ENCODE measurements at regions not wholly inside any gene's neighbourhood (a gene's known extent, or its start where the extent isn't known, plus 50 kb on each side); places are given as distances from the start of the nearest gene placed in this dataset.
"Not testable (repeated sequence)": the region's sequence is repeated elsewhere in the genome, so short reads cannot be mapped to it uniquely, and the experiment has no call there.

DNA sequence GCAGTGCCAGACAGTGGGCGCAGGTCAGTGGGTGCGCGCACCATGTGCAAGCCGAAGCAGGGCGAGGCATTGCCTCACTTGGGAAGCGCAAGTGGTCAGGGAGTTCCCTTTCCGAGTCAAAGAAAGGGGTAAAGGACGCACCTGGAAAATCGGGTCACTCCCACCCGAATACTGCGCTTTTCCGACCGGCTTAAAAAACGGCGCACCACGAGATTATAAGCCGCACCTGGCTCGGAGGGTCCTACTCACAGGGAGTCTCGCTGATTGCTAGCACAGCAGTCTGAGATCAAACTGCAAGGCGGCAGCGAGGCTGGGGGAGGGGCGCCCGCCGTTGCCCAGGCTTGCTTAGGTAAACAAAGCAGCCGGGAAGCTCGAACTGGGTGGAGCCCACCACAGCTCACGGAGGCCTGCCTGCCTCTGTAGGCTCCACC, 77.9 kb downstream of the NR4A2 start:
- DNase-seq (ENCODE audit: low read depth in 2 of 2): not testable (repeated sequence)

GRCh38 chr2:156253765-156254164, 78.8 kb downstream of the NR4A2 start:
- DNase-seq (ENCODE audit: low read depth in 2 of 2): no peak

- DNase-seq (ENCODE audit: low read depth in 2 of 2): no peak
These were observed 89.6 kb downstream of the NR4A2 start for GRCh38 chr2:156242874-156243273.

DNA sequence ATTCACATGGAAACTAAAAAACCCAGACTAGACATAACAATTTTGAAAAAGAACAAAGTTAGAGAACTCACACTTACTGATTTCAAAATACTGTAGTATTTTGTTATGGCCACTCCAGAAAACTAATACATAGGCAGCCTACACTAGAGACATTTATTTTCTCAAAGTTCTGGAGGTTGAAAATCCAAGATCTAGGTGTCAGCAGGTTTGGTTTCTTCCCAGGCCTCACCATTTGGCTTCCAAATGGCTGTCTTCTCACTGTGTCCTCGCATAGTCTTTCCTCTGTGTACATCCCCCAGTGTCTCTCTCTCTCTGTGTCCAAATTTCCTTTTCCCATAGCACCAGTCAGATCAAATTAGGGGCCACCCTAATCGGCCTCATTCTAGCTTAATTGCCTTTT, 95.0 kb downstream of the NR4A2 start:
- DNase-seq (ENCODE audit: low read depth in 2 of 2): no peak

DNA sequence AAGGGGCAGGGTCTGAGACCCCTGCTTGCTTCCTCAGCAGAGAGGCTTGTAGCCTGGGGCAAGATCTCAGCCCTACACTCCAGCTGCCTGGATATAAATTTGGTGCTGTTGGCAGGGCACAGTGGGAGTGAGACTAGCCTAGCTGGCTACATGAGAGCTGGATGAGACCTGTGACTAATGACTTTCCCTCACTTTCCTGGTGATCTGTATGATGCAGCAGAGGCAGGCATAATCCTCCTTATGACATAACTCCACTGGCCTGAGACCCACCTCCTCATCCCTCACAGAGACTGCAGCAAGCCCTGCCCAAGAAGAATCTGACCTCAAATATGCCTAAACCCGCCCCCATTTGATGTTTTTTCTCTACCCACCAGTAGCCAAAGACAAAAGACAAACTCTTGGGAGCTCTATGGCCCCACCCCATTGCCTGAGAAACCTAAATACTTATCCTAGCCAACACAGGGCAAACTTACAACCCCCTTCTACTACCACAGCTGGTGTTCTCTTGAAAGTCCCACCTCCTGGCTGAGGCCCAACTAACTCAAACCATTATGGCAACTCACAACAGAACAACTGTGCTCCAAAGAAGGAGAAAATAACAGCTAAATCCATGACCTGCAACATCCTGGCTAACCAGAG, 102.7 kb downstream of the NR4A2 start:
- no peak for DNase-seq (ENCODE audit: low read depth in 2 of 2)

DNA sequence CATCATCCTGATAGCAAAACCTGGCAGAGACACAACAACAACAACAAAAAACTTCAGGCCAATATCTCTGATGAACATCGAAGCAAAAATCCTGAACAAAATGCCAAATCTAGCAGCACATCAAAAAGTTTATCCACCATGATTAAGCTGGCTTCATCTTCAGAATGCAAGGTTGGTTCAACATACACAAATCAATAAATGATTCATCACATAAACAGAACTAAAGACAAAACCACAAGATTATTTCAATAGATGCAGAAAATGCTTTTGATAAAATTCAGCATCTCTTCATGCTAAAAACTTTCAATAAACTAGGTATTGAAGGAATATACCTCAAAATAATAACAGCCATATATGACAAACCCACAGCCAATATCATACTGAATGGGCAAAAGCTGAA, 109.2 kb downstream of the NR4A2 start:
- DNase-seq (ENCODE audit: low read depth in 2 of 2): not testable (repeated sequence)

GRCh38 chr2:156221703-156222102, 110.8 kb downstream of the NR4A2 start:
- no peak for DNase-seq (ENCODE audit: low read depth in 2 of 2)

DNA sequence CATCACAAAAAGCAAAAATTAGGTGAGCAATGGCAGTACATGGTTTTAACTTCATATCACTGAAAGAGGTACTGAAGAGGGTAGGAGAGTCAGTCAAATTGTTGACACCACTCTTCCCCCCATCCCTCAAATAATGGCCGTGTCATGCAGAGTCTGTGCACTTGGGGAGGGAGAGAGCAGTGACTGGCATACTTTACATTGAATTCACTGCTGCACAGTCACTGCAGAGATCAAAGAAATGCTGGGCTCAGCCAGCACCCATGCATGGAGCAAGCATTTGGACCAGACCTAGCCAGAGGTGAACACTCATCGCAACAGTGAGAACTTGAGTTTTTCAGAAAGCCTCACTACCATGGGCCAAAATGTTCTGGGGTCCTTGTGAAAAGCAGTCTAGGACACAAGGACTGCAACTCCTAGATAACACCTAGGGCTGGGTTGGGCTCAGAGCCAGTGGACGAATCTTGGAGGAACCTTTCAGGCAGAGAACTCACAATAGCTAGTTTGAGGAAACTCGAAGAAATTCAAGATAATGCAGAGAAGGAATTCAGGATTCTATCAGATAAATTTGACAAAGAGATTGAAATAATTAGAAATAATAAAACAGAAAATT, 112.9 kb downstream of the NR4A2 start:
- DNase-seq (ENCODE audit: low read depth in 2 of 2): no peak

DNA sequence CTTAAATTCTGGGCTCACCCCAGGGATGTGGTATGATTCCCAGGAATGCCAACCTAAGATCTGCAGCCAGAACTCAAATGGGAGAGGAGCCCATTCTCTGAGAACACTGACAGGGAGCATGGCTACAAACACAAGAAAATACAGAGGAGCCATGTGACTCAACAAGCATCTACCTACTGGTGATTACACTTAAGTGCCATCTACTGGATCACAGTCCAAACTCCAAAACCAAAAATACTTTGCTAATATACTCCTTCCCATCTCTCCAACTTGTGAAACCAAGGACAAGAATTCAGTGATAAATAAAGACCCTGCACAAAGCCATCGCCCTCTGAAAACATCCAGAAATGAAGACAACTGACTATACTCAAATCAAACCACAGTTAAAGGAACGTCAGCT, 116.9 kb downstream of the NR4A2 start:
- no peak for DNase-seq (ENCODE audit: low read depth in 2 of 2)

DNA sequence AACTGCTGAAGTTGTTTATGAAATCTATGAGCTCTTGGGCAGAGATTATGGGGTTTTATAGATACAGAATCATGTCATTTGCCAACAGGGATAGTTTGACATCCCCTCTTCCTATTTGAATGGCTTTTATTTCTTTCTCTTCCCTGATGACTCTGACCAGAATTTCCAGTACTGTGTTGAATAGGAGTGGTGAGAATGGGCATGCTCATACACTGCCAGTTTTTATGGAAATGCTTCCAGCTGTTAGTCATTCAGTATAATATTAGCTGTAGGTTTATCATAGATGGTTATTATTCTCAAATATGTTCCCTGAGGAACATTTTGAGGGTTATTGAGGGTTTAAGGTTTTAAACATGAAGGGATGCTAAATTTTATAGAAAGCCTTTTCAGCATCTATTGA, 121.2 kb downstream of the NR4A2 start:
- no peak for DNase-seq (ENCODE audit: low read depth in 2 of 2)

GRCh38 chr2:156206355-156206754, 126.2 kb downstream of the NR4A2 start:
- no peak for DNase-seq (ENCODE audit: low read depth in 2 of 2)

GRCh38 chr2:156199588-156199987, 132.9 kb downstream of the NR4A2 start:
- no peak for DNase-seq (ENCODE audit: low read depth in 2 of 2)

- DNase-seq (ENCODE audit: low read depth in 2 of 2): no peak
These were observed 136.5 kb downstream of the NR4A2 start for GRCh38 chr2:156196031-156196430.

DNA sequence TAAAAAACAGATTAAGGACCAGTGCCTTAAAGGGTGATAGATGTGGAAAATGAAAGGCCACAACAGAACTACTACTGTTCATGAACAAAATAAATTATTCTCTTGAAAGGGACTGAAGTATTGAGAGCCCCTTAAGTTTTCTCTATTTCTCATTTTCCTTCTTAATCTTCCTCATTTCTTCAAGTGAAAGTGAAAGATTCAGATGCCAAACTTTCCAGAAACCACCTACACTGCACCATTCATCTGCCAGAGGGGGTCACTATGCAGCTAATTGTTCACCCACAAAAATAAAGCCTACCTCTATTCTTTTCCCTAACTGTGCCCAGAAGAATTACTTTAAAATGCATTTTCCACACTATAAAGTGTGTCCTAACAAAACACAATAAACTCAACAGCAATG, 140.1 kb downstream of the NR4A2 start:
- DNase-seq (ENCODE audit: low read depth in 2 of 2): no peak

DNA sequence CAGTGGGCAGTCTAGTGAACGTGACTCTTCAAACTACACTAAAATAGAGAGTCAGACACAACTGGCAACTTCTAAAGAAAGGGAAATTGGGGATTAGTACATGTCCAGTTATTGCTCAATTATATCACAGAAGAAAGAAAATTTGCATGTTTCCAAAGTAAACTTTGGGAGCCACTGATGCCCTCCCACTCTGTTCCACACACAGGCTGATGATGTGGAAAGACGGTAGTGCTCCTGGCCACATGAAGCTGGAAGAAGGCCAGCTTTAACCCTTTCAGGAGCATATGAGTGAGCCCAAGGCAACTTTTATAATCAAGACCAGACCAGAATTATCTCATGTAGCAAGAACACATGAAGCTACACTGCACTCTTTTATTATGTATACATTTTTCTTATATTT, 141.0 kb downstream of the NR4A2 start:
- DNase-seq (ENCODE audit: low read depth in 2 of 2): no peak

GRCh38 chr2:156190517-156190916, 142.0 kb downstream of the NR4A2 start:
- no peak for DNase-seq (ENCODE audit: low read depth in 2 of 2)

- no peak for DNase-seq (ENCODE audit: low read depth in 2 of 2)
These were observed 142.9 kb downstream of the NR4A2 start for GRCh38 chr2:156189584-156189983.

GRCh38 chr2:156189143-156189542, 143.4 kb downstream of the NR4A2 start:
- DNase-seq (ENCODE audit: low read depth in 2 of 2): no peak

DNA sequence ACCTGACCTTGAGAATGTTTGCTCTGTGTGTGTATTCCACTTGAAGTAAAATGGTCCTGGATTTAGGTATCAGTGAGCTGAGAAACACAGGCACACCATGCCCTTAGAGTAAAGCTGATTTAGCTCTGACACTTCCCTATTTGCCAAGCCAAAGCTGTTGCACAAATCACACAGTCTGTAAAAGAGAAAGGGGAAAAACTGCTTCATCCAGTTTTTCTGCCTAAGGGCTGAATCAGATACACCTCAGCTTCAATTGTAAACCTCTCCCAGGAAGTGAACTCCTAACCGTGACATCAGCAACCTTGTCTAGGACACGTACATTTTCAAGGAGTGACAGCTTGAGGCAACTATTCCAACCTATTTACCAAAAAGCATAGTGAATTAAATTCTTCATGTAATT, 150.4 kb downstream of the NR4A2 start:
- no peak for DNase-seq (ENCODE audit: low read depth in 2 of 2)

- DNase-seq (ENCODE audit: low read depth in 2 of 2): no peak
These were observed 151.3 kb downstream of the NR4A2 start for GRCh38 chr2:156181208-156181607.

DNA sequence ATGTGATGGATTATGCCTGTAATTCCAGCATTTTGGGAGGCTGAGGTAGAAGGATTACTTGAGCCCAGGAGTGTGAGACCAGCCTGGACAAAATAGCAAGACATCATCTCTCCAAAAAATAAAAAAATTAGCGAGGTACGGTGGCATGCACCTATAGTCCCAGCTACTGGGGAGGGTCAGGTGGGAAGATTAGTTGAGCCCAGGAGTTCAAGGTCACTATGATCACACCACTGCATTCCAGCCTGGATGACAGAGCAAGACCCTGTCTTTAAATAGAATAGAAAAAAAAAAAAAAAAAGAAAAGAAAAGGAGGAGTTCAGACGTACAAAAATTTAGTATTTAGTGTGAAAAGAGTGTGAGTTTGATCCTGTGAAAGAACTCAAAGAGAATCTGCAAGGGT, 154.9 kb downstream of the NR4A2 start:
- DNase-seq (ENCODE audit: low read depth in 2 of 2): no peak

DNA sequence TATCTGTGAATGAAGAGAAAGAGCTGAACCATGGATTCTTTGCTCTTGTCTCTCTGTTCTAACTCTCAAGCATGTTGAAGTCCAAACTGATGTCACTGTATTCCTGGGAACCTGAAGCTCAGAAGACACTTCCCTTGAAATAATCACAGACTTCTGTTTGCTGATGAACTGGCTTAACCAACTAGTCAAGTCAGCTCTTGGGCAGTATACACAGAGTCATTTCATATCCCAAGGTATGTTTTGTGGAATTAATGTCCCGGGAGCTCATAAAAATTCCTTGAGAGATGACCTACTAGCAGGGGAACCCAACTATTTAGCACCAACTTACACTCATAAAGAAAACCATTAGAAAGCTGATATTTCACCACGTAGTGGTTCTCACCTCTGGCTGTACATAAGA, 156.6 kb downstream of the NR4A2 start:
- DNase-seq (ENCODE audit: low read depth in 2 of 2): no peak

DNA sequence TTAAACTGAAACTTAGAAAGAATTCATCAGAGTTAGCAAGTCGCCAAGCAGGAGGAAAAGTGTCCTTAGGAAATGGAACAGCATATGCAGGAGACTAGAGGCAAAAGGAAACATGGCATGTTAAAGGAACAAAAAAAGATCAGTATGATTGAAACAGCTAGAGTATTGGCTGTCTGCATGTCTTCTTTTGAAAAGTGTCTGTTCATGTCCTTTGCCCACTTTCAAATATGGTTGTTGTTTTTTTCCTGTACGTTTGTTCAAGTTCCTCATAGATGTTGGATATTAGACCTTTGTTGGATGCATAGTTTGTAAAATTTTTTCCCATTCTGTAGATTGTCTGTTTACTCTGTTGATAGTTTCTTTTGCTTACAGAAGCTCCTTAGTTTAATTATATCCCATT, 161.6 kb downstream of the NR4A2 start:
- DNase-seq (ENCODE audit: low read depth in 2 of 2): no peak

GRCh38 chr2:156165742-156166141, 166.8 kb downstream of the NR4A2 start:
- DNase-seq (ENCODE audit: low read depth in 2 of 2): no peak

Measured in dermis microvascular lymphatic vessel endothelial cell (primary cell).